Activated T-cell treated with anti-CD3 and anti-CD28 coated beads, Interleukin-2, amount 50 U/mL, for 24 hours (primary cell): ENCODE measurements at regions not wholly inside any gene's neighbourhood (a gene's known extent, or its start where the extent isn't known, plus 50 kb on each side); places are given as distances from the start of the nearest gene placed in this dataset.

Experiments used
- DNase-seq: peaks from one replicate; pipeline ENCODE4 v3.0.0-alpha.2; 2020
- H3K27ac Mint-ChIP-seq: 2 replicates; pipeline ENCODE4 v1.8.0; 2020; ENCODE audit warnings: mild to moderate bottlenecking, mixed read lengths
- H3K27me3 Mint-ChIP-seq: 2 replicates; pipeline ENCODE4 v1.8.0; 2020; ENCODE audit warnings: mixed read lengths
- H3K36me3 Mint-ChIP-seq: 2 replicates; pipeline ENCODE4 v1.8.0; 2020; ENCODE audit warnings: low read depth, mixed read lengths
- H3K4me1 Mint-ChIP-seq: 2 replicates; pipeline ENCODE4 v1.8.0; 2020; ENCODE audit warnings: low read depth, mixed read lengths
- H3K4me3 Mint-ChIP-seq: 2 replicates; pipeline ENCODE4 v1.8.0; 2020; ENCODE audit warnings: mild to moderate bottlenecking, moderate library complexity, mixed read lengths
- H3K9me3 Mint-ChIP-seq: 2 replicates; pipeline ENCODE4 v1.8.0; 2020; ENCODE audit warnings: mixed read lengths

GRCh38 chr10:23715363-23715762, 276.5 kb downstream of the OTUD1 start:
- Mint-ChIP-seq H3K27me3 (peaks cover 46% of the 10 kb centered on the region), H3K36me3 (no peaks in the 10 kb centered on the region), H3K9me3 (no peaks in the 10 kb centered on the region), H3K27ac (no peak overlapping the region), H3K4me3 (no peak overlapping the region), H3K4me1 (peaks cover 8% of the 10 kb centered on the region)
- DNase-seq: no peak

GRCh38 chr10:23717913-23718312, 279.0 kb downstream of the OTUD1 start:
- no peaks in the 10 kb centered on the region for H3K36me3 Mint-ChIP-seq
- no peak overlapping the region for H3K4me3 Mint-ChIP-seq
- no peaks in the 10 kb centered on the region for H3K9me3 Mint-ChIP-seq
- peaks cover 8% of the 10 kb centered on the region for H3K4me1 Mint-ChIP-seq
- H3K27me3 Mint-ChIP-seq: peaks cover 44% of the 10 kb centered on the region
- H3K27ac Mint-ChIP-seq: no peak overlapping the region
- DNase-seq: no peak

DNA sequence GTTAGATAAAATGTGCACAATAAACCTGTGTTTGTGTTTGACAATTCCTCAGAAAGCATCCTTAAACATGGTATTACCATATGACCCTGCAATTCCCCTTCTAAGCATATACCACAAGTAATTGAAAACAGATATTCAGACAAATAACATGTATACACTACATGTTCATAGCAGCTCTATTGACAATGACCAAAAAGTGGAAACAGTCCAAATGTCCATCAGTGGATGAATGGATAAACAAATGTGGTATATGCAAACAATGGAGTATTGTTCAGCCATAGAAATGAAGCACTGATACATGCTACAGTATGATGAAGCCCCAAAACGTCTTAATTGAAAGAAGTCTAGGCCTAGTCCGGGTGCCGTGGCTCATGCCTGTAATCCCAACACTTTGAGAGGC, 280.1 kb downstream of the OTUD1 start:
- Mint-ChIP-seq H3K27me3 (peaks cover 35% of the 10 kb centered on the region), H3K36me3 (no peaks in the 10 kb centered on the region), H3K27ac (no peak overlapping the region), H3K9me3 (no peaks in the 10 kb centered on the region), H3K4me3 (no peak overlapping the region), H3K4me1 (peaks cover 11% of the 10 kb centered on the region)
- DNase-seq: no peak

DNA sequence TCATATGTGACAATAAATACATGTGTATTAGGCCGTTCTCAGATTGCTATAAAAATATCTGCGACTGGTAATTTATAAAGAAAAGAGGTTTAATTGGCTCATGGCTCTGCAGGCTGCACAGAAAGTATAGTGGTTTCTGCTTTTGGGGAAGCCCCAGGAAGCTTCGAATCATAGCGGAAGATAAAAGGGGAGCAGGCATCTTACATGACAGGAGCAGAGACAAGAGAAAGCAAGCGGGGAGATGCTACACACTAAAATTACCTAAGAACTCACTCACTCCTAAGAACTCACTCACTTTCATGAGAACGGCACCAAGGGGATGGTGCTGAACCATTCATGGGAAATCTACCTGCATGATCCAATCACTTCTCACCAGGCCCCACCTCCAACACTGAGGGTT, 284.9 kb downstream of the OTUD1 start:
- Mint-ChIP-seq H3K27ac (no peak overlapping the region), H3K4me3 (no peak overlapping the region), H3K4me1 (peaks cover 4% of the 10 kb centered on the region), H3K9me3 (peaks cover 2% of the 10 kb centered on the region), H3K27me3 (peaks cover 14% of the 10 kb centered on the region), H3K36me3 (no peaks in the 10 kb centered on the region)
- DNase-seq: no peak

GRCh38 chr10:23725548-23725947, 286.7 kb downstream of the OTUD1 start:
- no peak for DNase-seq
- no peak overlapping the region for H3K4me3 Mint-ChIP-seq
- H3K36me3 Mint-ChIP-seq: no peaks in the 10 kb centered on the region
- peaks cover 4% of the 10 kb centered on the region for H3K4me1 Mint-ChIP-seq
- H3K27ac Mint-ChIP-seq: no peak overlapping the region
- peaks cover 6% of the 10 kb centered on the region for H3K27me3 Mint-ChIP-seq
- peaks cover 5% of the 10 kb centered on the region for H3K9me3 Mint-ChIP-seq

DNA sequence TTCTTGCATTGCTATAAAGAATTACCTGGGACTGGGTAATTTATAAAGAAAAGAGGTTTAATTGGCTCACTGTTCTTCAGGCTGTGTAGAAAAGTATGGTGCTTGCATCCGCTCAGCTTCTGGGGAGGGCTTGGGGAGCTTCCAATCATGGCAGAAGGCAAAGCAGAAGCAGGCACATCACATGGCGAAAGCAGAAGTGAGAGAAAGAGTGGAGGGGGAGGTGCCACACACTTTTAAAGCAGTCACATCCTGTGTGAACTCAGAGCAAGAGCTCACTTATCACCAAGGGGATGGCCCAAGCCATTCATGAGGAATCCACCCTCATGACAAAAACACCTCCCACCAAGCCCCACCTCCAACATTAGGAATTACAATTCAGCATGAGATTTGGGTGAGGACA, 303.5 kb downstream of the OTUD1 start:
- Mint-ChIP-seq H3K9me3 (no peaks in the 10 kb centered on the region), H3K36me3 (no peaks in the 10 kb centered on the region), H3K4me3 (no peak overlapping the region), H3K27ac (no peak overlapping the region), H3K27me3 (peaks cover 22% of the 10 kb centered on the region), H3K4me1 (no peaks in the 10 kb centered on the region)
- no peak for DNase-seq

DNA sequence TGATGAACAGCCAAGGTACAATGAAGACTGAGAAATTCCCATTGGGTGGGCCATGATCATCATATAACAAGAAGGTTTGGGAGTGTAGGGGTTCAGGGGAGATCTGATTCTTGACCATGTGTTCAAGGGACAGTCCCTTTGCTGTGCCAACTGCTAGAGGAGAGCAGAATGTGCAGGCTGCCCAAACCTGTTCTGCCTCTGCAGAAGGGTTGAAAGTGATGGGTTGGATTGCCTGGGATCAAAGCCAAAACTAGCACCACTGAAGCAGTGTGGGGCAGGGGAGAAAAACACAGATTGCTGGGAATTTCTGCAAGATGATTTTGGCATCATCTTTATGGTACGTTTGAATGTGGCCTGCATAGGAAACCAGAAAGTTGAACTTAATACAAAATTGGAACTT, 303.9 kb downstream of the OTUD1 start:
- DNase-seq: no peak
- Mint-ChIP-seq H3K4me1 (no peaks in the 10 kb centered on the region), H3K4me3 (no peak overlapping the region), H3K9me3 (no peaks in the 10 kb centered on the region), H3K27me3 (peaks cover 22% of the 10 kb centered on the region), H3K27ac (no peak overlapping the region), H3K36me3 (no peaks in the 10 kb centered on the region)

DNA sequence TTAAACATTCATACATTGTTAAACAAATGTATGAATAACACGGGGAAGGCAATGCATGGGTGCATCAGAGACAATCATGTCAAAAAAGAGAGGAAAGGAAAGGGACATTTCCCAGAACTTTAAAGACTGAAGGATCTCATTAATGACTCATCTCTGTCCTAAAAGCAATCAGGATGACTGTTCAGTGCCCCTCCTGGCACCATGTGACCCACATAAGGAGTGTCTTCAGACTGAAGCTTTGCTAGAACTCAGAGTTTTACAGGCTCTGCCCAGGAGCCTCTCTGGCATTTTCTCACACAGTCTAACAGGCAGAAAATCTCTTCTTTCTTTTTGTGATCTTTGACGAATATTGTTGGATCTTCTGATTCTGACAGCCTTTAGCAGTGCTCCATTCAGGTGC, 315.3 kb downstream of the OTUD1 start:
- no peak for DNase-seq
- Mint-ChIP-seq H3K4me3 (no peak overlapping the region), H3K27me3 (no peaks in the 10 kb centered on the region), H3K9me3 (no peaks in the 10 kb centered on the region), H3K36me3 (no peaks in the 10 kb centered on the region), H3K27ac (no peak overlapping the region), H3K4me1 (no peaks in the 10 kb centered on the region)

- no peaks in the 10 kb centered on the region for H3K9me3 Mint-ChIP-seq
- H3K27ac Mint-ChIP-seq: no peak overlapping the region
- peaks cover 4% of the 10 kb centered on the region for H3K27me3 Mint-ChIP-seq
These were observed 316.1 kb downstream of the OTUD1 start for GRCh38 chr10:23754941-23755340.

DNA sequence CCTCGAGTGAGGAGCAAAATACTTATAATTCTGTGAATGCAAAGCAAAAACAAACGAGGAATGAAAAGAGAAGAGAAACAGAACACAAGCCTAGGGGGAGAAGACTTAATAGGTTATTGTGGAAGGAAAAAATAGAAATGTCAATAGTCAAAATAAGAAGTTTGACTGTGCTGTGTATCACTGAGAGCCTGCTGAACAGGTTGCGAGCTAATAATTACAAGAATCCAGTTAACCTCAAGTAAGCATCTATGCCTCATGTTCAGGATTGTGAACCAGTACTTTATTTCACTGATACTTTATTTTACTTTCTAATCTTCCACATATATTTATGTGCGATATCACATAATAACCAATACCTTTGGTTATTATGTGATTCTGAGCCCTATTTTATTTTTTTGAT, 316.7 kb downstream of the OTUD1 start:
- H3K9me3 Mint-ChIP-seq: no peaks in the 10 kb centered on the region
- H3K4me3 Mint-ChIP-seq: no peak overlapping the region
- H3K36me3 Mint-ChIP-seq: no peaks in the 10 kb centered on the region
- peaks cover 8% of the 10 kb centered on the region for H3K27me3 Mint-ChIP-seq
- no peak overlapping the region for H3K27ac Mint-ChIP-seq
- no peak for DNase-seq
- H3K4me1 Mint-ChIP-seq: no peaks in the 10 kb centered on the region

More at GRCh38 chr10:23754941-23755340, 316.1 kb downstream of the OTUD1 start:
- no peaks in the 10 kb centered on the region for H3K36me3 Mint-ChIP-seq
- DNase-seq: no peak
- no peaks in the 10 kb centered on the region for H3K4me1 Mint-ChIP-seq
- H3K4me3 Mint-ChIP-seq: no peak overlapping the region

GRCh38 chr10:23768281-23768680, 329.4 kb downstream of the OTUD1 start:
- Mint-ChIP-seq H3K27ac (no peak overlapping the region), H3K9me3 (peaks cover 11% of the 10 kb centered on the region), H3K36me3 (no peaks in the 10 kb centered on the region), H3K4me1 (no peaks in the 10 kb centered on the region), H3K4me3 (no peak overlapping the region), H3K27me3 (no peaks in the 10 kb centered on the region)
- DNase-seq: no peak

GRCh38 chr10:23777153-23777552, 338.3 kb downstream of the OTUD1 start:
- H3K36me3 Mint-ChIP-seq: no peaks in the 10 kb centered on the region
- no peak for DNase-seq
- H3K4me1 Mint-ChIP-seq: no peaks in the 10 kb centered on the region

DNA sequence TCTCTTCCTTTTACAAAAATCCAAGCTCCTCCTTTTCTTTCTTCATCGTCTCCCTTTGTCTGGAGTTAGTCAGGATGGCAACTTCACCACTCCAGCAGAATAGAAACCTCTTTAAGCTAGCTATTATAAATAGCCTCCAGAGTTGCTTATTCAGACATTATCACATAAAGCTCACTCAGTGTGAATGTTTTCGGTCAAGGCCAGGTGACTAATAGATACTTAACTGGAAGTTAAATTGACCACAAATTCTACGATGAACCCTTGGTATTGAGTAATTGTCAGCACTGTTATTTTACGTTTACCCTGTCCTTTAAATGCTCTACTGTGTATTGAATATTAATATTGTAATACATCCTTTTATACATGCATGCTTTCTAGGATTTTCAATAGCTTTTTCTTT, 340.4 kb downstream of the OTUD1 start:
- no peaks in the 10 kb centered on the region for H3K36me3 Mint-ChIP-seq
- H3K9me3 Mint-ChIP-seq: no peaks in the 10 kb centered on the region
- no peaks in the 10 kb centered on the region for H3K4me1 Mint-ChIP-seq
- DNase-seq: no peak
- H3K27me3 Mint-ChIP-seq: no peaks in the 10 kb centered on the region
- H3K27ac Mint-ChIP-seq: no peak overlapping the region
- H3K4me3 Mint-ChIP-seq: no peak overlapping the region

More at GRCh38 chr10:23777153-23777552, 338.3 kb downstream of the OTUD1 start:
- H3K4me3 Mint-ChIP-seq: no peak overlapping the region
- H3K27ac Mint-ChIP-seq: no peak overlapping the region
- no peaks in the 10 kb centered on the region for H3K9me3 Mint-ChIP-seq
- H3K27me3 Mint-ChIP-seq: no peaks in the 10 kb centered on the region

- no peak for DNase-seq
- Mint-ChIP-seq H3K9me3 (no peaks in the 10 kb centered on the region), H3K36me3 (no peaks in the 10 kb centered on the region), H3K27me3 (no peaks in the 10 kb centered on the region), H3K4me3 (no peak overlapping the region), H3K27ac (no peak overlapping the region), H3K4me1 (no peaks in the 10 kb centered on the region)
These were observed 341.5 kb downstream of the OTUD1 start for GRCh38 chr10:23780331-23780730.

- peaks cover 11% of the 10 kb centered on the region for H3K27me3 Mint-ChIP-seq
- H3K27ac Mint-ChIP-seq: no peak overlapping the region
- no peak overlapping the region for H3K4me3 Mint-ChIP-seq
- DNase-seq: no peak
- no peaks in the 10 kb centered on the region for H3K4me1 Mint-ChIP-seq
- no peaks in the 10 kb centered on the region for H3K9me3 Mint-ChIP-seq
- no peaks in the 10 kb centered on the region for H3K36me3 Mint-ChIP-seq
These were observed 347.7 kb downstream of the OTUD1 start for GRCh38 chr10:23786594-23786993.

DNA sequence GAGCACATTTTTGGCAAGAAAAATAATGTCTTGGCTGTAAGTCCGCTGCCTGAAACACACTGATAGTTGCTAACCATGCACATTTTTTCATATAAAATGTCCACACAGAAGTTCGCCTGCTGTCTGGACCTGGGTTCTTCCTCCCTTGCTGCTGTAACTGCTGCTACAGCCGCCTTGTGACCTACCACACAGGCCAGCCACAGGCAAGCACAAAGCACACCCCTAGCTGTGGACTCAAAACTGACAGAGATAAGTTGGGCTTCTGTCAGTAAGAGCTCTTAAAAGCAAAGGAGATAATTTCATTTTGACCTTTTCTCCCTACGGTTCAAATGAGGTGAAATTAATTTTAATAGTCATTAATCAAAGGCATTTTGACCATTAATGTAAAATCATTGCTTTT, 354.7 kb downstream of the OTUD1 start:
- DNase-seq: no peak
- Mint-ChIP-seq H3K36me3 (no peaks in the 10 kb centered on the region), H3K9me3 (no peaks in the 10 kb centered on the region), H3K4me3 (no peak overlapping the region), H3K27ac (no peak overlapping the region), H3K4me1 (no peaks in the 10 kb centered on the region), H3K27me3 (no peaks in the 10 kb centered on the region)
